ENCODE measurements at regions not wholly inside any gene's neighbourhood (a gene's known extent, or its start where the extent isn't known, plus 50 kb on each side); places are given as distances from the start of the nearest gene placed in this dataset.

DNA sequence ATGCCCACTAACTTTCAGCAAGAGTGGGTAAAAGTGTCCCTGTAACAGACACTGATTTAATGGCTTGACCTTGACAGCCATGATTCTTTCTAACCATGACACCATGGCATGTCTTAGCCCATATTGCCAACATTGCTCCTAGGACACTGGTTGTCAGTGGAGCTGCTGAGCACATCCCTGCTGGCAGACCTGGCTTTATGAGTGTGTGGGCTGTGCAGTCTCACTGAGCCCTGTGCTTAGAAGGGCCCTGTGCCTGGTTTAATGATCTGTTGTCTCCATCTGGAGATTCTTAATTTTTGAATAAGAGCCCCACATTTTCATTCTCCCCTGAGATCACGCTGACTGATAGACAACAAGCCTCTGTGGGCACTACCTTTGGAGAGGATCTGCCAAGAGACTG, 243.1 kb upstream of the KIAA1217 start:
- DNase-seq (ENCODE audit: low read depth), result no peak
- in situ Hi-C loops (cut with HindIII; ENCODE audit: low sequenced_read_pairs), result no loop called here
- H3K4me3 ChIP-seq (ENCODE audit: low read depth, low read length), result no peak overlapping the region
- no peak for TF ChIP-seq CTCF (IDR thresholded peaks at IDR 0.05; ENCODE audit: low read depth, low read length, missing control alignments)

DNA sequence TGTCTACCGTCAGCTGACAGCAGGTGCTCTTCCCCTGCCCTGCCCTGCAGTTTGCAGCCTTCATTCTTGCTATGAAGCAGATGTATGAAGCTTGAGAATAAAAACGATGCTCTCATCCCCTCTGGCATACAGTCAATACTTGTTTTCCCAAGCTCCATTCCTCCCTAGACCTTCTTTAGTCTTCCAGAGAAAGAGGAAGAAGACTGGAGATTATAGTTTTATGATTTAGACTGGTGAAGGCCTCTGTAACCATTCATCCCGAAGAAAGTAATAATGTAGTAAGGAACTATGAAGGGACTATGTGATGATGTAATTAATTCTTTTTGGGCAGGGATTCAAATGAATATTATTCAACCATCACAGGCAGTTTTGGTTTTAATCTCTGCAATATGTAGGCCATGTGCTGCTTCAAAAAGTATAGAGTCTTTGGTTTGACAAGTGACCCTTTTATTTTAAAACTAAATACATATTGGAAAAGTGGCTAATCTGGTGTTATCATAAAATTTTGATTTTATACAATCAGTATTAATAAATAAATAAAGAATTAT, 242.4 kb upstream of the KIAA1217 start:
- TF ChIP-seq CTCF (IDR thresholded peaks at IDR 0.05; ENCODE audit: low read depth, low read length, missing control alignments), result no peak
- in situ Hi-C loops (cut with HindIII; ENCODE audit: low sequenced_read_pairs), result no loop called here
- no peak overlapping the region for H3K4me3 ChIP-seq (ENCODE audit: low read depth, low read length)
- DNase-seq (ENCODE audit: low read depth), result no peak

- in situ Hi-C loops (cut with HindIII; ENCODE audit: low sequenced_read_pairs), result no loop called here
These were observed 240.6 kb upstream of the KIAA1217 start for GRCh38 chr10:23968301-23968700.

DNA sequence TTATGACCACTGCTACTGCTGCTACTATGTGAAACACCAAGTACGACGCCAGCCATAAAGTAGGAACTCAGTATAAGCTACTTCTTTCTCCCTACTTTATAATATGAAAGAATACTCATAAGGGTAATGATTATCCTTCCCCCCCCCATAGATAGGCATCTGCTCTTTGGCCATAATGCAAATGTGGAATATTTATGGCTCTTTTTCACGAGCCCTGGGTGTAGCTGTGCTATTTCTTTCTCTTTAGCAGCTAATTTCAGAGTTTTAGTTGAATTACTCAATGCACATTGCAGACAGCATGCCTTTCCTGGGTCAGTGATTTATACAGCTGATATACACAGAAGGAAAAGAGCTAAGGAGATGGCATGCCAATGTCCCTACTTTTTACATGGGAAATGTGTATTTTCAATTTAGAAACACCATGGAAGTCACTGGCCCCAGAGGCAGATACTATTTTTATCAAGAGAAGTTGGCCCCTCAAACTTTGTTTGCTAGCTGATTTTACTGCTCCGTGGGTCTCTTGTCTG, 234.1 kb upstream of the KIAA1217 start:
- no peak overlapping the region for H3K4me3 ChIP-seq (ENCODE audit: low read depth, low read length)
- no peak for DNase-seq (ENCODE audit: low read depth)
- no peak for TF ChIP-seq CTCF (IDR thresholded peaks at IDR 0.05; ENCODE audit: low read depth, low read length, missing control alignments)
- in situ Hi-C loops (cut with HindIII; ENCODE audit: low sequenced_read_pairs), result loop anchor here (25.0 kb wide), 1 partner anchor 537 kb away; no protein-coding TSS in a partner anchor

More at GRCh38 chr10:23968301-23968700, 240.6 kb upstream of the KIAA1217 start:
- TF ChIP-seq CTCF (IDR thresholded peaks at IDR 0.05; ENCODE audit: low read depth, low read length, missing control alignments), result no peak
- H3K4me3 ChIP-seq (ENCODE audit: low read depth, low read length), result no peak overlapping the region
- no peak for DNase-seq (ENCODE audit: low read depth)

- in situ Hi-C loops (cut with HindIII; ENCODE audit: low sequenced_read_pairs), result loop anchor here (25.0 kb wide), 1 partner anchor 537 kb away; no protein-coding TSS in a partner anchor
- no peak for DNase-seq (ENCODE audit: low read depth)
- TF ChIP-seq CTCF (IDR thresholded peaks at IDR 0.05; ENCODE audit: low read depth, low read length, missing control alignments), result no peak
- no peak overlapping the region for H3K4me3 ChIP-seq (ENCODE audit: low read depth, low read length)
These were observed 233.5 kb upstream of the KIAA1217 start for GRCh38 chr10:23975431-23975830.

DNA sequence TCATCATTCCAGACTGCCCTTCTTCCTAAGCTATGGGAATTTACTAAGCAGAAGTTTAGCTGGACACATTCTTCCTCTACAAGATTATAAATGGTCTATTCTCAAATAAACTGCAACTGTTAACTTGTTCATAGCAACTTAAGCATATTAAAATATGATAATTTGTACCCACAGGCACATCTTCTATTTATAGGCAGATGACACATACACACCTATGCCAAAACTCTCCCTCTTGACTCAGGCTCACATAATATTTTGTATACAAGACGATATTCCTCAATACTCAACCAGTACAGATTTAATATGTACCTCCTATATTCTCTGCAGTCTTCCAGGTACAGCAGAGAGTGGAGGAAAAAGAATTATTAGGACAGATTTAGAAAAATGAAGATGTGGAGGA, 232.7 kb upstream of the KIAA1217 start:
- DNase-seq (ENCODE audit: low read depth), result no peak
- no peak for TF ChIP-seq CTCF (IDR thresholded peaks at IDR 0.05; ENCODE audit: low read depth, low read length, missing control alignments)
- no peak overlapping the region for H3K4me3 ChIP-seq (ENCODE audit: low read depth, low read length)
- in situ Hi-C loops (cut with HindIII; ENCODE audit: low sequenced_read_pairs), result loop anchor here (25.0 kb wide), 1 partner anchor 536 kb away; no protein-coding TSS in a partner anchor
